ENCODE measurements at regions not wholly inside any gene's neighbourhood (a gene's known extent, or its start where the extent isn't known, plus 50 kb on each side); places are given as distances from the start of the nearest gene placed in this dataset.

DNA sequence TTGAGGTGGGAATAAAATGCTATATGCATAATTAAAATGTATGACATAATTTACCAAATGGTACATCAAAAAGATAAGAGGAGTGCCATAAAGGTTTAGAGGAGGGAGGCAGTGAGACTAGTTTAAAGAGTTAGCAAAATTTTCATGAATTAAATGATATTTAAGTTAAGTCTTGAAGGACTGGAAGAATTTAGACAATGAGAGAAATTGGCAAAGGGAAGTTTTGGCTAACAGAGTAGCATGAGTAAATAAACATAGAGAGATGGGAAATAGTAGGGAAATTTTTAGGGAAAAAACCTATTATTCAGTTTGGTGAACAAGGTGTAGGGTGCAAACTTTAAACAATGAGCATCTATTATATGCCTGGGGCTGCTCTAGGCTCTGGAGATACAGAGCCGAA is 68.8 kb downstream of the CAVIN2 start:
- DNase-seq (no peak), ATAC-seq (ENCODE audit: insufficient read depth, low FRiP score) (no peak)
- no peak for TF ChIP-seq CTCF (IDR thresholded peaks at IDR 0.05; ENCODE audit: control extremely low read depth, extremely low read depth)
- WGBS, 2 donors = 95 to 96% methylated on average over 1 of the region's 1 CpG
- no peak overlapping the region for H3K9ac ChIP-seq (ENCODE audit: insufficient read depth in 1 of 2, low read length in 2 of 2)
- H3K4me1 ChIP-seq (ENCODE audit: control insufficient read depth in 5 of 5, insufficient read depth in 5 of 5, low read length in 5 of 5) = no peaks in the 10 kb centered on the region
- no peaks in the 10 kb centered on the region for H3K27me3 ChIP-seq (ENCODE audit: control insufficient read depth in 3 of 3, insufficient read depth in 3 of 3, low read length in 2 of 3)
- no peaks in the 10 kb centered on the region for H3K36me3 ChIP-seq (ENCODE audit: control insufficient read depth in 4 of 4, insufficient read depth in 4 of 4, low read length in 4 of 4)
- H3K4me3 ChIP-seq = no peak overlapping the region
- H3K27ac ChIP-seq (ENCODE audit: low read depth in 1 of 2, low read length in 1 of 2) = no peak overlapping the region
- H3K9me3 ChIP-seq (ENCODE audit: control insufficient read depth in 4 of 4, insufficient read depth in 3 of 4, low read length in 3 of 4) = peaks cover 0 to 7% (median 3%) of the 10 kb centered on the region in 4 donors

DNA sequence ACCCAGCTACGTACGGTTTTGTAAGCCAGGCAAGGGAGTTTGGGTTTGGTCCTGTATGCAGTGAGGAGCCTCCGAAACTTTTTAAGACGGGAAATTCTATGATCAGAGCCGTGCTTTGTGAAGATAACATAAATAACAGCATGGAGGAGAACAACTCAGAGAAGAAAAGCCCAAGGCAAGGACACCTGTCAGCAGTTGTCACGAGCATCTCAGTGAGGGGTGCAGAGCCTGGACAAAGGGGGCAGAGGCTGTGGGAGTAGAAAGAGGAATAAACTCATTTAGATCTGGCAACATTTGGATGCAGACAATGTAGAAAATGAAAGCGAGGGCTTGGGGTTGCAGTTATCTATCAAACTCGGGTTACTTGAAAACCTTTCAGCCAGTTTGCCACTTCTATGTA is 64.5 kb downstream of the CAVIN2 start:
- H3K27me3 ChIP-seq (ENCODE audit: control insufficient read depth in 3 of 3, insufficient read depth in 3 of 3, low read length in 2 of 3) = no peaks in the 10 kb centered on the region
- H3K4me3 ChIP-seq = no peak overlapping the region
- no peak for DNase-seq
- TF ChIP-seq CTCF (IDR thresholded peaks at IDR 0.05; ENCODE audit: control extremely low read depth, extremely low read depth) = no peak
- H3K27ac ChIP-seq (ENCODE audit: low read depth in 1 of 2, low read length in 1 of 2) = no peak overlapping the region
- WGBS, 2 donors = 86 to 94% methylated on average over 8 of the region's 8 CpGs
- ATAC-seq (ENCODE audit: insufficient read depth, low FRiP score) = no peak
- no peaks in the 10 kb centered on the region for H3K36me3 ChIP-seq (ENCODE audit: control insufficient read depth in 4 of 4, insufficient read depth in 4 of 4, low read length in 4 of 4)
- H3K9me3 ChIP-seq (ENCODE audit: control insufficient read depth in 4 of 4, insufficient read depth in 3 of 4, low read length in 3 of 4) = peaks cover 0 to 4% (median 0%) of the 10 kb centered on the region in 4 donors
- no peak overlapping the region for H3K9ac ChIP-seq (ENCODE audit: insufficient read depth in 1 of 2, low read length in 2 of 2)
- no peaks in the 10 kb centered on the region for H3K4me1 ChIP-seq (ENCODE audit: control insufficient read depth in 5 of 5, insufficient read depth in 5 of 5, low read length in 5 of 5)

DNA sequence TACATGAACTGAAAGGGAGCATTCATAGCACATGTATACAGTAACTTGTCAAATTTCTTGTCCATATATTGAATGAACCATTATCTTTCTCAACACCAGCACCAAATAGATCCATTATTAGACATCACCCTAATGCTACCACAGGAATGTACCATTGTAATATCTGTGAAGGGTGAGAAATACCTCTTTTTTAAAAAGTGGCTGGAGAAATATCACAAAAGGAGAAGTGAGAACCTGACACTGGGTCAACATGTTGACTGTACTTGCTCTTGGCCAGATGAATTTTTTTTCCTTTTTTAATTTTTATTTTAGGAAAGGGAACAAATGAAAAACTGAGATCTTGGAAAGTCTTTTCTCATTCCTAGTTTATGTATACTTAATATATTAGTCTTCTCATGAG is 63.5 kb downstream of the CAVIN2 start:
- H3K9me3 ChIP-seq (ENCODE audit: control insufficient read depth in 4 of 4, insufficient read depth in 3 of 4, low read length in 3 of 4) = peaks cover 0 to 4% (median 0%) of the 10 kb centered on the region in 4 donors
- H3K27me3 ChIP-seq (ENCODE audit: control insufficient read depth in 3 of 3, insufficient read depth in 3 of 3, low read length in 2 of 3) = no peaks in the 10 kb centered on the region
- H3K9ac ChIP-seq (ENCODE audit: insufficient read depth in 1 of 2, low read length in 2 of 2) = no peak overlapping the region
- H3K4me1 ChIP-seq (ENCODE audit: control insufficient read depth in 5 of 5, insufficient read depth in 5 of 5, low read length in 5 of 5) = no peaks in the 10 kb centered on the region
- no peak for TF ChIP-seq CTCF (IDR thresholded peaks at IDR 0.05; ENCODE audit: control extremely low read depth, extremely low read depth)
- DNase-seq (no peak), ATAC-seq (ENCODE audit: insufficient read depth, low FRiP score) (no peak)
- H3K4me3 ChIP-seq = no peak overlapping the region
- H3K36me3 ChIP-seq (ENCODE audit: control insufficient read depth in 4 of 4, insufficient read depth in 4 of 4, low read length in 4 of 4) = no peaks in the 10 kb centered on the region
- H3K27ac ChIP-seq (ENCODE audit: low read depth in 1 of 2, low read length in 1 of 2) = no peak overlapping the region
